AG09309 (cell line): ENCODE measurements at regions not wholly inside any gene's neighbourhood (a gene's known extent, or its start where the extent isn't known, plus 50 kb on each side); places are given as distances from the start of the nearest gene placed in this dataset.

Experiments used
- DNase-seq: peaks from one replicate; pipeline ENCODE4 v3.0.0-alpha.2; 2010; ENCODE audit warnings: low read depth
- H3K4me3 ChIP-seq: 2 replicates; pipeline ENCODE4 v1.5.1; 2011; ENCODE audit warnings: mild to moderate bottlenecking, low read depth, low read length, moderate library complexity; ENCODE audit not compliant: control insufficient read depth
- TF ChIP-seq, protein P1 (sequence below): IDR thresholded peaks from 2 replicates; pipeline ENCODE4 v1.5.1; 2011; ENCODE audit warnings: mild to moderate bottlenecking, low read depth, low read length, inconsistent platforms; ENCODE audit not compliant: insufficient read depth, control insufficient read depth; ENCODE audit errors: missing control alignments

DNA sequence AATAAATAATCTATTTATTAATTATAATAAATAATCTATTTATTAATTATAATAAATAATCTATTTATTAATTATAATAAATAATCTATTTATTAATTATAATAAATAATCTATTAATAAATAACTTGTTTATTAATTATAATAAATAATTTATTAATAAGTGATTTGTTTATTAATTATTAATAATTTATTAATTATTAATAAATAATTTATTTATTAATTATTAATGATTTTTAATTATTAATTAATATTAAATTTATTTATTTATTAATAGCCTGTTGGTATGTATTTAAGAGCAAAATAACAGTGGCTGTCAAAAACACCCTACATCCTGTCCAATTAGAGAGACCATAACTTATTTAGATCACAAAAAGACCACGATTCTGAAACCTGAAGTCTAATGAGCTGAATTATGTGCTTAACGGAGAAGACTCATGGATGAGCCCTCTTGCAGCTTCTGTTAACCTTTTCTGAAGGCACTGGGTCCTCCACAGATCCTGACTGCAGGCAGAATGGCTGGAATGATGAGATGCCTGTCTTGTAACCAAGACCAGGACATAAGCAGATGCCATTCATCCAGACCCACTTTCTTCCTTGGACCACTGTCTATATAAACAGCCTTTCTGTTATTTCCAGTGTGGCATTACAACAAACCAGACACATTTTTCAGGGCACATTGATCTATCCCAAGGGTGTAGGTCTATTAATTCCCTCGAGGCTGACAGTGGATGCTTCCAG, 134.2 kb downstream of the SETD4 start:
- DNase-seq, result no peak
- H3K4me3 ChIP-seq, result no peak overlapping the region
- TF ChIP-seq, protein P1, sequence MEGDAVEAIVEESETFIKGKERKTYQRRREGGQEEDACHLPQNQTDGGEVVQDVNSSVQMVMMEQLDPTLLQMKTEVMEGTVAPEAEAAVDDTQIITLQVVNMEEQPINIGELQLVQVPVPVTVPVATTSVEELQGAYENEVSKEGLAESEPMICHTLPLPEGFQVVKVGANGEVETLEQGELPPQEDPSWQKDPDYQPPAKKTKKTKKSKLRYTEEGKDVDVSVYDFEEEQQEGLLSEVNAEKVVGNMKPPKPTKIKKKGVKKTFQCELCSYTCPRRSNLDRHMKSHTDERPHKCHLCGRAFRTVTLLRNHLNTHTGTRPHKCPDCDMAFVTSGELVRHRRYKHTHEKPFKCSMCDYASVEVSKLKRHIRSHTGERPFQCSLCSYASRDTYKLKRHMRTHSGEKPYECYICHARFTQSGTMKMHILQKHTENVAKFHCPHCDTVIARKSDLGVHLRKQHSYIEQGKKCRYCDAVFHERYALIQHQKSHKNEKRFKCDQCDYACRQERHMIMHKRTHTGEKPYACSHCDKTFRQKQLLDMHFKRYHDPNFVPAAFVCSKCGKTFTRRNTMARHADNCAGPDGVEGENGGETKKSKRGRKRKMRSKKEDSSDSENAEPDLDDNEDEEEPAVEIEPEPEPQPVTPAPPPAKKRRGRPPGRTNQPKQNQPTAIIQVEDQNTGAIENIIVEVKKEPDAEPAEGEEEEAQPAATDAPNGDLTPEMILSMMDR, result no peak

DNA sequence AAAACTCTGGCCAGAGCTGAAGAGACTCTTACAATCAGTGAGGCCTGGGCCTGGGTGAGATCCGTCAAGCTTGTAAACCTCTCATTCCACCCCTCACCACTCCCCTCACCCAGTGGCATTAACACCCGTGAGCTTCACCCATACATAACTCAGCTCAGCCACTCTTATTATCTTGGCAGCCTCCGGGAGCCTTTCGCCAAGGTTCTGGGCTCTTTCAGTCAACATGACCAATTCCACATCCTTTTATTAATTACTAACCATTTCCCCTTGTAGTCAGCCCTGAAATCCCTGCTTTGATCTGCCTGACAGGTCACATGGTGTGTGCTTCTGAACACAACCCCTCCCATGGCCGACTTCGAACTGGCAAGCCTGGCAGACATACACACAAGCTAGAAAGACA, 134.8 kb downstream of the SETD4 start:
- TF ChIP-seq, protein P1, result no peak
- no peak overlapping the region for H3K4me3 ChIP-seq
- no peak for DNase-seq

DNA sequence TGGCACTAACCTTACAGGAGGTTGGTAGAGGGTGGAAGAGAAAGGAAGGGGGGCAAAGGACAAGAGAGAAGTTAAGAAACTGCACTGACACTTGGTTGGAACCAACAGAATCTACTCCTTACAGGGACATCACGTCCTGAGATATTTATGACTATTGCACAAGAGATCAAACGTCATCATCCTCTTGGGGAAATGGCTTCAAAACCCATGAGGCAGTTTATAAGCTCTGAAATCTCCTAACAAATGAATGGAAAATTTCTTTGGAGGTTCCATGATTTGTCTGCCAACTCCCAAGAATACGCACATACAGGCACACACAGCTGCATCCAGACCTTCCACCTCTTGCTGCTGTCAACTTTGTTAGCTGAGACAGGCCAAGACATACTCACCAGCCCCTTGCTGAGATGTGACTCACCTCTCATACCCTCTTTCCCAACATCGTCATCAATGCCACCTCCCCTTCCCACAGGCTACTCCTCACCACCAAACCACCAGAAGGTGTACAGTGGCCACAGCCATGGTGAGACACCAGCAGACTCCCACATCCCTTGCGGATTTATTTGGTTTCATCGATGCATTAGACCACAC, 135.5 kb downstream of the SETD4 start:
- DNase-seq, result peak; percentile 69
- TF ChIP-seq, protein P1, result no peak
- no peak overlapping the region for H3K4me3 ChIP-seq

DNA sequence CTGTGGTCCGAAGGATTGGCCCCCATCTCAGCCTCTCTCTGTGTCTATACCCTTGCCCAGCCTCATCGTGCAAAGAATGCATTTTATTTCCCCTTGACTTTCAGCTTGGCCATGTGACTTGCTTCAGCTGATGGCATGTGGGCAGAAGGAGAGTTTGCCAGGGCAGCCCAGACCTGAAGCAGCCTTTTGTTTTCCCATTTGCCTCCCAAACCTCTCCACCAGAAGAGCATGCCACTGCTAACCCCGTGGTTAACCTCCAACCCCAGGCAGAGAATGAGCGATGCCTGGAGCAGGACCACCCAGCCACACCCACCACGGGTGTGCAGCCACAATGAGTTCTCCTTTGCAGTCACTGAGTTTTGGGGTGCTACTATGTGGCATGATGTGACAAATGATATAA, 136.4 kb downstream of the SETD4 start:
- TF ChIP-seq, protein P1, result no peak
- H3K4me3 ChIP-seq, result no peak overlapping the region
- no peak for DNase-seq

DNA sequence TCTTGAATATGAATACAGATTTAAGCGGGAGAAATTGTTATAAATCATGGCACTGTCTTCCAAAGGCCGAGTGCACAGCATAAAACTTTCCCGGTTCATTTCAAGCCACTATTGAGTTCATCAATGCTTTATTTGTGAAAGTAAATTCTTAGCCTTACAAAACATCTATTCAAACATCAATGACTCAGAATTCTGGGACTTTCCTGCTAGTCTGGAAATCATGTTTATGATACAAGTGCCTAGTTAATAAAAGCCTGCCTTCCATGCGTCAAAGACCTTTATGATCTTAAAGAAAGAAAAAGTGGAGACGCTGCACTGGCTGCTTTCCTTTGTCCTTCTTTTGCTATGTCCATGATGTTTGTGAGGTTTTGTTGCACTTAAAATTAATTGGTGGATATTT, 137.7 kb downstream of the SETD4 start:
- no peak overlapping the region for H3K4me3 ChIP-seq
- TF ChIP-seq, protein P1, result no peak
- peak; percentile 21 for DNase-seq

DNA sequence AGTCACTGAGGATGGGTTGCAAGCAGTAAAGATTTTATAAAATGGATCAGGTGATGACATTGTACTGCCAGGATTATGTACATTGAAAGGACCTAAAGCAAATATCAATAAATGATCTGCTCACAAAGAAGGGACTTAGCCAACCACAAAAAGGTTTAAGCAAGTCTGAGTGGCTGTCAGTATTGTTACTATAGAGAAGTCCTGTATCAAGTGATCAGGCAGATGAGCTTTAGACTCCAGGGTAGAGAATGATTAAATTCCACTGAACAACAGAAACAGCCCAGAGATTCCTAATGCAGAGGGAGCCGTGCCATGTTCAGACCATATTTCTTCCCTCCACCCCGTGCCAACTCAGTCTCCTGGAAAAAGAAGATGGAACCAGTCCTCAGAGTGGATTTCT, 138.9 kb downstream of the SETD4 start:
- DNase-seq, result no peak
- H3K4me3 ChIP-seq, result no peak overlapping the region
- TF ChIP-seq, protein P1, result no peak
